Neural cell (in vitro differentiated cells): ENCODE measurements at regions not wholly inside any gene's neighbourhood (a gene's known extent, or its start where the extent isn't known, plus 50 kb on each side); places are given as distances from the start of the nearest gene placed in this dataset.

Experiments used
- H2AFZ ChIP-seq: fragments of 200-600, 300-800 bp; sonication (generic), shearing (Covaris generic); 2 replicates; pipeline ENCODE4 v1.6.0; 2014; ENCODE audit warnings: low read depth, mild to moderate bottlenecking, antibody characterized with exemption, low read length, moderate library complexity
- H3F3A ChIP-seq: fragments of 200-600 bp; shearing (Covaris generic); 2 replicates; pipeline ENCODE4 v1.6.1; 2016; ENCODE audit warnings: mild to moderate bottlenecking, moderate library complexity, mixed read lengths, antibody characterized with exemption, low read length; ENCODE audit not compliant: insufficient read depth, poor library complexity, severe bottlenecking
- H3K27ac ChIP-seq: fragments of 200-600, 300-800 bp; sonication (generic), shearing (Covaris generic); 2 replicates; pipeline ENCODE4 v1.5.1; 2014; ENCODE audit warnings: mild to moderate bottlenecking, low read length, moderate library complexity
- H3K27me3 ChIP-seq: fragments of 300-800, 200-600 bp; sonication (generic), shearing (Covaris generic); 2 replicates; pipeline ENCODE4 v1.6.0; 2014; ENCODE audit warnings: mild to moderate bottlenecking, low read depth, low read length, moderate library complexity; ENCODE audit not compliant: insufficient read depth
- H3K36me3 ChIP-seq: fragments of 300-800, 200-600 bp; sonication (generic), shearing (Covaris generic); 2 replicates; pipeline ENCODE4 v1.5.1; 2014; ENCODE audit warnings: mild to moderate bottlenecking, antibody characterized with exemption, low read length, moderate library complexity; ENCODE audit not compliant: insufficient read depth
- H3K4me2 ChIP-seq: fragments of 300-800, 200-600 bp; sonication (generic), shearing (Covaris generic); 2 replicates; pipeline ENCODE4 v1.6.0; 2014; ENCODE audit warnings: mild to moderate bottlenecking, low read length
- H3K4me3 ChIP-seq: fragments of 300-800, 200-600 bp; sonication (generic), shearing (Covaris generic); 2 replicates; pipeline ENCODE4 v1.5.1; 2014; ENCODE audit warnings: mild to moderate bottlenecking, low read length, moderate library complexity
- H3K79me2 ChIP-seq: fragments of 200-600 bp; shearing (Covaris generic); replicated peaks from 2 replicates; pipeline ENCODE4 v1.6.0; 2014; ENCODE audit warnings: mild to moderate bottlenecking, low read length, moderate library complexity; ENCODE audit not compliant: insufficient read depth
- H3K9ac ChIP-seq: fragments of 300-800, 200-600 bp; sonication (generic), shearing (Covaris generic); 2 replicates; pipeline ENCODE4 v1.6.1; 2016; ENCODE audit warnings: mild to moderate bottlenecking, low read length, mixed read lengths
- H3K9me2 ChIP-seq: fragments of 200-600 bp; shearing (Covaris generic); 2 replicates; pipeline ENCODE4 v1.6.1; 2016; ENCODE audit warnings: mild to moderate bottlenecking, low read length, mixed read lengths; ENCODE audit not compliant: insufficient read depth
- H3K9me3 ChIP-seq: fragments of 200-600, 300-800 bp; sonication (generic), shearing (Covaris generic); 2 replicates; pipeline ENCODE4 v1.6.1; 2016; ENCODE audit warnings: mild to moderate bottlenecking, mixed run types, low read length, moderate library complexity, mixed read lengths
- H4K20me1 ChIP-seq: fragments of 200-600 bp; shearing (Covaris generic); 2 replicates; pipeline ENCODE4 v1.6.1; 2016; ENCODE audit warnings: mild to moderate bottlenecking, mixed run types; ENCODE audit not compliant: insufficient read depth
- EP300 ChIP-seq: fragments of 450-650 bp; conservative IDR thresholded peaks from 2 replicates; pipeline ENCODE4 v1.6.1; 2014; ENCODE audit warnings: antibody characterized with exemption, mild to moderate bottlenecking, moderate library complexity; ENCODE audit not compliant: poor library complexity, severe bottlenecking
- EZH2 ChIP-seq: fragments of 200-600, 300-800 bp; shearing (Covaris generic), sonication (generic); IDR thresholded peaks from 2 replicates; pipeline ENCODE4 v1.6.1; 2014; ENCODE audit warnings: antibody characterized with exemption, low read length, borderline replicate concordance, mild to moderate bottlenecking; ENCODE audit not compliant: insufficient read depth, poor library complexity, severe bottlenecking
- MXI1 ChIP-seq: fragments of 450-650 bp; conservative IDR thresholded peaks from 2 replicates; pipeline ENCODE4 v1.6.1; 2014; ENCODE audit warnings: antibody characterized with exemption, mild to moderate bottlenecking; ENCODE audit not compliant: poor library complexity, severe bottlenecking
- POLR2AphosphoS5 ChIP-seq: IDR thresholded peaks from 2 replicates; pipeline ENCODE4 v1.6.1; 2012
- RAD21 ChIP-seq: fragments of 450-650 bp; conservative IDR thresholded peaks from 2 replicates; pipeline ENCODE4 v1.6.1; 2014; ENCODE audit warnings: antibody characterized with exemption, mild to moderate bottlenecking, moderate library complexity
- SMC3 ChIP-seq: fragments of 450-650 bp; conservative IDR thresholded peaks from 2 replicates; pipeline ENCODE4 v1.6.1; 2014; ENCODE audit warnings: antibody characterized with exemption, mild to moderate bottlenecking, moderate library complexity; ENCODE audit not compliant: poor library complexity
- TAF1 ChIP-seq: IDR thresholded peaks from 2 replicates; pipeline ENCODE4 v1.6.1; 2012; ENCODE audit warnings: low read depth
- TF ChIP-seq, protein P1 (sequence below): fragments of 450-650 bp; IDR thresholded peaks from 2 replicates; pipeline ENCODE4 v1.5.1; 2014; ENCODE audit warnings: antibody characterized with exemption, mild to moderate bottlenecking, moderate library complexity; ENCODE audit not compliant: poor library complexity, severe bottlenecking
- TF ChIP-seq, protein P2 (sequence below): IDR thresholded peaks from 2 replicates; pipeline ENCODE4 v1.6.1; 2012; ENCODE audit warnings: borderline replicate concordance

DNA sequence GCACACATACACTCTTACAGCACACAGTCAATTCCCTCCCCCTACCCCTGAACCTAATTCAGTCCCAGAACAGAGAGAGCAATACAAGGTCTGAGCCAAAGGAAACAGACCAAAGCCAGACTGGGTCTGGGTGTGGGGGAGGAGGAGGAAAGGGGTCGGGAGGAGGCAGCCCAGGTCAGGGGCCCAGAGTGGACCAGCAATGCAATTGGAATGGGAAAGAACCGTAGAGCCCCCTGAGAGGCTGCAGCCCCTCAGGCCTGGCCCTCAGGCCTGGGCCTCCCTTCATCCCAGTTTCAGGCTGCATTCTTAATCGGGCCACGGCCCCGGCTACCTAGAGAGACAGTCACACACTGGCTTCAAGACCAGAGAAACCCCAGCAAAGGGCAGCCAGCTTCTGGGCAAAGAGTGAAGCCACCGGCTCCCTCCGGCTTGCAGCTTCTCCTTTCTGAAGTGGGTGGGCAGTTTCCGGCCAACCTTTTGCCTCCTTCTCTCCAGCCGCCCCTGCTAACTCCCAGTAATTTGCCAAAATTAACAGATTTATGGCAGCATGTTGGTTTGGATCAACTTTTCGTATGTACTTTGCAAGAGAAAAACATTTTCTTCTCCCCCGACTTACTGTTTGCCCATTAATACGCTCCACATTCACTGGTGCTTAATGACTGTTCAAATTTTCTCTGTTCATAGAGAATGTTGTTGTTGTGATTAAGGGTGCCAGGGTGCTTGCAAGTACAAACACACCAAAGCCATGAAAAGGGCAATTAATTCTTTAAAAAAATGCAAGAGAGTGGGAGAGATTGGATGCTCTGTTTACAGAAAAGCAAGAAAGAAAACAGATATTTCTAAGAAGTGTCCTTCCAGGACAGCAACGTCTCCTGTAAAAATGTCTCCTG is 488.3 kb downstream of the MN1 start:
- peak overlapping the region; percentile 90 for H3K27ac ChIP-seq
- H3K9ac ChIP-seq: peak overlapping the region; percentile 71
- no peak overlapping the region for H2AFZ ChIP-seq
- H3K9me2 ChIP-seq: no peaks in the 10 kb centered on the region
- no peaks in the 10 kb centered on the region for H3K9me3 ChIP-seq
- H3K4me2 ChIP-seq: no peak overlapping the region
- TF ChIP-seq, protein P1, sequence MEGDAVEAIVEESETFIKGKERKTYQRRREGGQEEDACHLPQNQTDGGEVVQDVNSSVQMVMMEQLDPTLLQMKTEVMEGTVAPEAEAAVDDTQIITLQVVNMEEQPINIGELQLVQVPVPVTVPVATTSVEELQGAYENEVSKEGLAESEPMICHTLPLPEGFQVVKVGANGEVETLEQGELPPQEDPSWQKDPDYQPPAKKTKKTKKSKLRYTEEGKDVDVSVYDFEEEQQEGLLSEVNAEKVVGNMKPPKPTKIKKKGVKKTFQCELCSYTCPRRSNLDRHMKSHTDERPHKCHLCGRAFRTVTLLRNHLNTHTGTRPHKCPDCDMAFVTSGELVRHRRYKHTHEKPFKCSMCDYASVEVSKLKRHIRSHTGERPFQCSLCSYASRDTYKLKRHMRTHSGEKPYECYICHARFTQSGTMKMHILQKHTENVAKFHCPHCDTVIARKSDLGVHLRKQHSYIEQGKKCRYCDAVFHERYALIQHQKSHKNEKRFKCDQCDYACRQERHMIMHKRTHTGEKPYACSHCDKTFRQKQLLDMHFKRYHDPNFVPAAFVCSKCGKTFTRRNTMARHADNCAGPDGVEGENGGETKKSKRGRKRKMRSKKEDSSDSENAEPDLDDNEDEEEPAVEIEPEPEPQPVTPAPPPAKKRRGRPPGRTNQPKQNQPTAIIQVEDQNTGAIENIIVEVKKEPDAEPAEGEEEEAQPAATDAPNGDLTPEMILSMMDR: no peak
- TF ChIP-seq SMC3: no peak
- TF ChIP-seq TAF1: no peak
- TF ChIP-seq EZH2: no peak
- no peak for TF ChIP-seq EP300
- TF ChIP-seq MXI1: no peak
- no peak for TF ChIP-seq RAD21
- TF ChIP-seq, protein P2, sequence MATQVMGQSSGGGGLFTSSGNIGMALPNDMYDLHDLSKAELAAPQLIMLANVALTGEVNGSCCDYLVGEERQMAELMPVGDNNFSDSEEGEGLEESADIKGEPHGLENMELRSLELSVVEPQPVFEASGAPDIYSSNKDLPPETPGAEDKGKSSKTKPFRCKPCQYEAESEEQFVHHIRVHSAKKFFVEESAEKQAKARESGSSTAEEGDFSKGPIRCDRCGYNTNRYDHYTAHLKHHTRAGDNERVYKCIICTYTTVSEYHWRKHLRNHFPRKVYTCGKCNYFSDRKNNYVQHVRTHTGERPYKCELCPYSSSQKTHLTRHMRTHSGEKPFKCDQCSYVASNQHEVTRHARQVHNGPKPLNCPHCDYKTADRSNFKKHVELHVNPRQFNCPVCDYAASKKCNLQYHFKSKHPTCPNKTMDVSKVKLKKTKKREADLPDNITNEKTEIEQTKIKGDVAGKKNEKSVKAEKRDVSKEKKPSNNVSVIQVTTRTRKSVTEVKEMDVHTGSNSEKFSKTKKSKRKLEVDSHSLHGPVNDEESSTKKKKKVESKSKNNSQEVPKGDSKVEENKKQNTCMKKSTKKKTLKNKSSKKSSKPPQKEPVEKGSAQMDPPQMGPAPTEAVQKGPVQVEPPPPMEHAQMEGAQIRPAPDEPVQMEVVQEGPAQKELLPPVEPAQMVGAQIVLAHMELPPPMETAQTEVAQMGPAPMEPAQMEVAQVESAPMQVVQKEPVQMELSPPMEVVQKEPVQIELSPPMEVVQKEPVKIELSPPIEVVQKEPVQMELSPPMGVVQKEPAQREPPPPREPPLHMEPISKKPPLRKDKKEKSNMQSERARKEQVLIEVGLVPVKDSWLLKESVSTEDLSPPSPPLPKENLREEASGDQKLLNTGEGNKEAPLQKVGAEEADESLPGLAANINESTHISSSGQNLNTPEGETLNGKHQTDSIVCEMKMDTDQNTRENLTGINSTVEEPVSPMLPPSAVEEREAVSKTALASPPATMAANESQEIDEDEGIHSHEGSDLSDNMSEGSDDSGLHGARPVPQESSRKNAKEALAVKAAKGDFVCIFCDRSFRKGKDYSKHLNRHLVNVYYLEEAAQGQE: no peak
- no peak for TF ChIP-seq POLR2AphosphoS5
- no peaks in the 10 kb centered on the region for H3K27me3 ChIP-seq
- H3K79me2 ChIP-seq: no peaks in the 10 kb centered on the region
- H3K36me3 ChIP-seq: no peaks in the 10 kb centered on the region
- peaks cover 7% of the 10 kb centered on the region for H3F3A ChIP-seq
- no peak overlapping the region for H3K4me3 ChIP-seq
- no peaks in the 10 kb centered on the region for H4K20me1 ChIP-seq

DNA sequence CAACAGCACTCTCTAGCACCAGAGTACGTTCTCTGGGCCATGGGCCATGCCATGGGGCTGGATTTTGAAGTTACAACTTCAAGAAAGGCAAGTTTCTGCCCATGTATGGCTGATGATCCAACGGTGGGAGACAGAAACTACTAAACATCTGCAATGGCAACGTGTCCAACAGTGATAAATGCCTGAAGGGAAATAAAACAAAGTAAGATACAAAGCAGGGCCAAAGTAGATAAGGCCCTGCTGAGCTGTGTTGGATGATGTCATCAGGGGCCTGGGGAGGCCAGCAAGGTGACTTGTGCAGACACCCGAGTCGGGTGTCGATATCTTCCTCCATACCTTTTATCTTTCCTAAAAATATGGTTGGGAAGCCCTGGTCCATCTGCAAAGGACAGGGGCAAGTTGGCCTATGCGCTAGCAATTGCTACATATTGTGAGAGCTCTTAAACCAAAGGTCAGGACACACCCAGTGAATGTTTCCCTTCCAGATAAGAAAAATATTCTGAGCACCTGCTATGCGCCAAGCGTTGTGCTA is 487.2 kb downstream of the MN1 start:
- no peak overlapping the region for H3K9ac ChIP-seq
- TF ChIP-seq, protein P2: no peak
- no peak for TF ChIP-seq TAF1
- TF ChIP-seq, protein P1: no peak
- no peak for TF ChIP-seq MXI1
- TF ChIP-seq EZH2: no peak
- TF ChIP-seq POLR2AphosphoS5: no peak
- no peak for TF ChIP-seq EP300
- no peak for TF ChIP-seq RAD21
- TF ChIP-seq SMC3: no peak
- no peaks in the 10 kb centered on the region for H3K27me3 ChIP-seq
- peaks cover 7% of the 10 kb centered on the region for H3F3A ChIP-seq
- H3K9me3 ChIP-seq: no peaks in the 10 kb centered on the region
- H4K20me1 ChIP-seq: no peaks in the 10 kb centered on the region
- no peak overlapping the region for H2AFZ ChIP-seq
- H3K36me3 ChIP-seq: no peaks in the 10 kb centered on the region
- no peaks in the 10 kb centered on the region for H3K9me2 ChIP-seq
- no peak overlapping the region for H3K4me2 ChIP-seq
- H3K27ac ChIP-seq: no peak overlapping the region
- no peak overlapping the region for H3K4me3 ChIP-seq
- H3K79me2 ChIP-seq: no peaks in the 10 kb centered on the region
